ENCODE measurements at regions not wholly inside any gene's neighbourhood (a gene's known extent, or its start where the extent isn't known, plus 50 kb on each side); places are given as distances from the start of the nearest gene placed in this dataset.

DNA sequence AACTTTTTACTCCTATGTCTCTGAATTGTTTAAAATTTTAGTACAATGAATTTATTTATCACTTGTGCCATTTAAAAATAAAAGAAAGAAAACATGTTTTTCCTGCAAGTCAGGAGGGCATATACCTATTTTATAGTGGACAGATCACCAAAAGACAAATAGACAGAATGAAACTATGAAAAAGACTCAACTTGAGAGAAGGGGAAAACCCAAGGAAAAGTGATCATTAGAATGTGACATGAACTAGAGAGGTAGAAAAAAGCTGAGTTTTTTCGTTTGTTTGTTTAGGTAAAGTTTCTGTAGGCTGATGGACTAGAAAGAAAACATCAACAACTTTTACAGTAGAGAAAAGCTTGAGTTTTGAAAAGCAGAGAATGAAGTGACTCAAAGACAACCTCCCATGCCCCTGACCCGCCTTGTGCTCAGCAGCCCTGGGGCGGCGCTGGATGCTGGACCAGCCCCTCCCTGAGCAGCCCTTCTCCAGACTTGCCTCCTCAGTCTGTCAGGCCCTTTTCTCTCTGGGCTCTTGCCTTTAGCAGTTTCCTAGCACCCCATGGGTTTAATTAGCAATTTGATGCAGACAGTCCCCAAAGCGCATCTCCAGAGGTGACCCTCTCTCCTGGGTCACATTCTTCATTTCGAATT lies 95.1 kb upstream of the ARID2 start:
- 76% methylated on average over 6 of the region's 6 CpGs for WGBS (ENCODE audit: low lambda C conversion rate)
- H3K27ac ChIP-seq (ENCODE audit: low read depth in 2 of 2, low read length in 1 of 2): no peak overlapping the region
- TF ChIP-seq, protein P1, sequence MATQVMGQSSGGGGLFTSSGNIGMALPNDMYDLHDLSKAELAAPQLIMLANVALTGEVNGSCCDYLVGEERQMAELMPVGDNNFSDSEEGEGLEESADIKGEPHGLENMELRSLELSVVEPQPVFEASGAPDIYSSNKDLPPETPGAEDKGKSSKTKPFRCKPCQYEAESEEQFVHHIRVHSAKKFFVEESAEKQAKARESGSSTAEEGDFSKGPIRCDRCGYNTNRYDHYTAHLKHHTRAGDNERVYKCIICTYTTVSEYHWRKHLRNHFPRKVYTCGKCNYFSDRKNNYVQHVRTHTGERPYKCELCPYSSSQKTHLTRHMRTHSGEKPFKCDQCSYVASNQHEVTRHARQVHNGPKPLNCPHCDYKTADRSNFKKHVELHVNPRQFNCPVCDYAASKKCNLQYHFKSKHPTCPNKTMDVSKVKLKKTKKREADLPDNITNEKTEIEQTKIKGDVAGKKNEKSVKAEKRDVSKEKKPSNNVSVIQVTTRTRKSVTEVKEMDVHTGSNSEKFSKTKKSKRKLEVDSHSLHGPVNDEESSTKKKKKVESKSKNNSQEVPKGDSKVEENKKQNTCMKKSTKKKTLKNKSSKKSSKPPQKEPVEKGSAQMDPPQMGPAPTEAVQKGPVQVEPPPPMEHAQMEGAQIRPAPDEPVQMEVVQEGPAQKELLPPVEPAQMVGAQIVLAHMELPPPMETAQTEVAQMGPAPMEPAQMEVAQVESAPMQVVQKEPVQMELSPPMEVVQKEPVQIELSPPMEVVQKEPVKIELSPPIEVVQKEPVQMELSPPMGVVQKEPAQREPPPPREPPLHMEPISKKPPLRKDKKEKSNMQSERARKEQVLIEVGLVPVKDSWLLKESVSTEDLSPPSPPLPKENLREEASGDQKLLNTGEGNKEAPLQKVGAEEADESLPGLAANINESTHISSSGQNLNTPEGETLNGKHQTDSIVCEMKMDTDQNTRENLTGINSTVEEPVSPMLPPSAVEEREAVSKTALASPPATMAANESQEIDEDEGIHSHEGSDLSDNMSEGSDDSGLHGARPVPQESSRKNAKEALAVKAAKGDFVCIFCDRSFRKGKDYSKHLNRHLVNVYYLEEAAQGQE (IDR thresholded peaks at IDR 0.05; ENCODE audit: low read depth, low read length): no peak
- TF ChIP-seq FOXM1 (IDR thresholded peaks at IDR 0.05; ENCODE audit: low read depth): no peak
- no peak for TF ChIP-seq GATA2 (CRISPR knock-in tag; IDR thresholded peaks at IDR 0.05)
- TF ChIP-seq IRF3 (IDR thresholded peaks at IDR 0.05; ENCODE audit: low read depth, low read length): no peak
- no peak for TF ChIP-seq MEF2A (IDR thresholded peaks at IDR 0.05; ENCODE audit: borderline replicate concordance, low read depth)
- H3F3A ChIP-seq (replicated peaks; ENCODE audit: insufficient read depth): no peaks in the 10 kb centered on the region
- no peaks in the 10 kb centered on the region for H3K36me3 ChIP-seq (replicated peaks in 1 of 2; ENCODE audit: control insufficient read depth in 1 of 2, insufficient read depth in 2 of 2, low read length in 1 of 2)
- ChIA-PET CTCF (no interaction called here), POLR2A (no interaction called here)
- no peak overlapping the region for H3K4me2 ChIP-seq
- H2AFZ ChIP-seq (ENCODE audit: low read depth): no peak overlapping the region
- no peak overlapping the region for H3K9ac ChIP-seq
- no peaks in the 10 kb centered on the region for H3K79me2 ChIP-seq (ENCODE audit: insufficient read depth)
- H3K9me3 ChIP-seq: no peaks in the 10 kb centered on the region
- no peaks in the 10 kb centered on the region for H4K20me1 ChIP-seq (ENCODE audit: insufficient read depth)
- H3K4me3 ChIP-seq (ENCODE audit: low read depth in 2 of 2, low read length in 1 of 2): no peak overlapping the region
- H3K4me1 ChIP-seq (ENCODE audit: control insufficient read depth in 1 of 2, insufficient read depth in 2 of 2, low read depth in 1 of 2, low read length in 1 of 2): no peaks in the 10 kb centered on the region; a peak in 1 of 4 replicates
- no peaks in the 10 kb centered on the region for H3K9me2 ChIP-seq
- H3K27me3 ChIP-seq (ENCODE audit: insufficient read depth): no peaks in the 10 kb centered on the region; the same call in 1 of the 2 replicates
- no peak for DNase-seq

- Histone ChIP-seq H3K9ac (no peak overlapping the region), H2AFZ (ENCODE audit: low read depth) (no peak overlapping the region), H4K20me1 (ENCODE audit: insufficient read depth) (no peaks in the 10 kb centered on the region), H3K27me3 (ENCODE audit: insufficient read depth) (no peaks in the 10 kb centered on the region; the same call in 1 of the 2 replicates), H3K4me1 (ENCODE audit: control insufficient read depth in 1 of 2, insufficient read depth in 2 of 2, low read depth in 1 of 2, low read length in 1 of 2) (no peaks in the 10 kb centered on the region; a peak in 1 of 4 replicates), H3K27ac (ENCODE audit: low read depth in 2 of 2, low read length in 1 of 2) (no peak overlapping the region), H3K9me3 (no peaks in the 10 kb centered on the region), H3K4me3 (ENCODE audit: low read depth in 2 of 2, low read length in 1 of 2) (no peak overlapping the region), H3K9me2 (no peaks in the 10 kb centered on the region), H3F3A (replicated peaks; ENCODE audit: insufficient read depth) (no peaks in the 10 kb centered on the region), H3K4me2 (no peak overlapping the region; the same call in 1 of the 2 replicates), H3K36me3 (replicated peaks in 1 of 2; ENCODE audit: control insufficient read depth in 1 of 2, insufficient read depth in 2 of 2, low read length in 1 of 2) (no peaks in the 10 kb centered on the region), H3K79me2 (ENCODE audit: insufficient read depth) (no peaks in the 10 kb centered on the region)
- POLR2A ChIA-PET: no interaction called here
- CTCF ChIA-PET: no interaction called here
- 60% methylated on average over 2 of the region's 2 CpGs for WGBS (ENCODE audit: low lambda C conversion rate)
- no peak for DNase-seq
- no peak for TF ChIP-seq NFIC (IDR thresholded peaks at IDR 0.05; ENCODE audit: borderline replicate concordance)
- TF ChIP-seq EP300 (IDR thresholded peaks at IDR 0.05; ENCODE audit: borderline replicate concordance in 1 of 2, low read depth in 1 of 2, low read length in 1 of 2): no peak
- TF ChIP-seq, protein P2, sequence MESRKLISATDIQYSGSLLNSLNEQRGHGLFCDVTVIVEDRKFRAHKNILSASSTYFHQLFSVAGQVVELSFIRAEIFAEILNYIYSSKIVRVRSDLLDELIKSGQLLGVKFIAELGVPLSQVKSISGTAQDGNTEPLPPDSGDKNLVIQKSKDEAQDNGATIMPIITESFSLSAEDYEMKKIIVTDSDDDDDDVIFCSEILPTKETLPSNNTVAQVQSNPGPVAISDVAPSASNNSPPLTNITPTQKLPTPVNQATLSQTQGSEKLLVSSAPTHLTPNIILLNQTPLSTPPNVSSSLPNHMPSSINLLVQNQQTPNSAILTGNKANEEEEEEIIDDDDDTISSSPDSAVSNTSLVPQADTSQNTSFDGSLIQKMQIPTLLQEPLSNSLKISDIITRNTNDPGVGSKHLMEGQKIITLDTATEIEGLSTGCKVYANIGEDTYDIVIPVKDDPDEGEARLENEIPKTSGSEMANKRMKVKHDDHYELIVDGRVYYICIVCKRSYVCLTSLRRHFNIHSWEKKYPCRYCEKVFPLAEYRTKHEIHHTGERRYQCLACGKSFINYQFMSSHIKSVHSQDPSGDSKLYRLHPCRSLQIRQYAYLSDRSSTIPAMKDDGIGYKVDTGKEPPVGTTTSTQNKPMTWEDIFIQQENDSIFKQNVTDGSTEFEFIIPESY (IDR thresholded peaks at IDR 0.05; ENCODE audit: borderline replicate concordance, low read depth): no peak
- TF ChIP-seq RAD21 (IDR thresholded peaks at IDR 0.05; ENCODE audit: low read length): no peak
- no peak for TF ChIP-seq FOXJ3 (CRISPR knock-in tag; IDR thresholded peaks at IDR 0.05)
- no peak for TF ChIP-seq EZH2phosphoT487 (IDR thresholded peaks at IDR 0.05; ENCODE audit: borderline replicate concordance, low read depth)
- TF ChIP-seq GABPA (IDR thresholded peaks at IDR 0.05; ENCODE audit: low read depth): no peak
- TF ChIP-seq RXRA (IDR thresholded peaks at IDR 0.05; ENCODE audit: borderline replicate concordance, low read depth): no peak
- no peak for TF ChIP-seq TAF1 (IDR thresholded peaks at IDR 0.05; ENCODE audit: borderline replicate concordance, low read depth, low read length)
- TF ChIP-seq ELF1 (IDR thresholded peaks at IDR 0.05): no peak
- no peak for TF ChIP-seq GATA2 (CRISPR knock-in tag; IDR thresholded peaks at IDR 0.05)
- no peak for TF ChIP-seq MEF2A (IDR thresholded peaks at IDR 0.05; ENCODE audit: borderline replicate concordance, low read depth)
- TF ChIP-seq RCOR1 (IDR thresholded peaks at IDR 0.05; ENCODE audit: low read length): no peak
- TF ChIP-seq RFX5 (IDR thresholded peaks at IDR 0.05; ENCODE audit: low read length): no peak
- no peak for TF ChIP-seq TEAD4 (IDR thresholded peaks at IDR 0.05; ENCODE audit: borderline replicate concordance, insufficient read depth)
- no peak for TF ChIP-seq POLR2AphosphoS5 (IDR thresholded peaks at IDR 0.05; ENCODE audit: low read depth, low read length)
Observed at GRCh38 chr12:45637242-45637641, 92.3 kb upstream of the ARID2 start.

All from SK-N-SH (cell line).